OCI-LY3 (cell line): ENCODE measurements at regions not wholly inside any gene's neighbourhood (a gene's known extent, or its start where the extent isn't known, plus 50 kb on each side); places are given as distances from the start of the nearest gene placed in this dataset.

Experiments used
- H2AFZ ChIP-seq: fragments of 200-600, 300-600 bp; shearing (Covaris generic); 2 replicates; pipeline ENCODE4 v1.6.0; 2014; ENCODE audit warnings: antibody characterized with exemption, low read depth, low read length
- H3K27ac ChIP-seq: fragments of 200-600, 300-600 bp; sonication (generic); 2 replicates; pipeline ENCODE4 v1.5.1; 2014; ENCODE audit warnings: mild to moderate bottlenecking, low read length, moderate library complexity, mixed read lengths
- H3K27me3 ChIP-seq: fragments of 200-600, 300-600 bp; sonication (generic); 2 replicates; pipeline ENCODE4 v1.6.1; 2014; ENCODE audit warnings: low read depth, low read length, mixed read lengths
- H3K36me3 ChIP-seq: fragments of 200-600, 300-600 bp; sonication (generic); replicated peaks from 2 replicates; pipeline ENCODE3; 2014; ENCODE audit warnings: low read depth, low read length, mixed read lengths
- H3K4me1 ChIP-seq: fragments of 300-600, 200-600 bp; sonication (generic); 2 replicates; pipeline ENCODE4 v1.6.1; 2014; ENCODE audit warnings: low read length, mixed read lengths
- H3K4me2 ChIP-seq: fragments of 200-600, 300-600 bp; sonication (generic); 2 replicates; pipeline ENCODE4 v1.6.1; 2014; ENCODE audit warnings: low read length, mixed read lengths
- H3K4me3 ChIP-seq: fragments of 300-600, 200-600 bp; sonication (generic); 2 replicates; pipeline ENCODE4 v1.5.1; 2014; ENCODE audit warnings: antibody characterized with exemption, mild to moderate bottlenecking, low read length, moderate library complexity
- H3K79me2 ChIP-seq: fragments of 300-600, 200-600 bp; shearing (Covaris generic); 2 replicates; pipeline ENCODE4 v1.6.1; 2014; ENCODE audit warnings: mild to moderate bottlenecking, low read length, mixed read lengths
- H3K9ac ChIP-seq: fragments of 300-600, 200-600 bp; shearing (Covaris generic); 2 replicates; pipeline ENCODE4 v1.6.0; 2014; ENCODE audit warnings: mild to moderate bottlenecking, low read length, moderate library complexity
- H3K9me3 ChIP-seq: fragments of 200-600, 300-600 bp; shearing (Covaris generic); 2 replicates; pipeline ENCODE4 v1.6.1; 2014; ENCODE audit warnings: low read length, mixed read lengths; ENCODE audit not compliant: insufficient read depth
- H4K20me1 ChIP-seq: fragments of 200-600, 300-600 bp; sonication (generic); 2 replicates; pipeline ENCODE4 v1.6.1; 2016; ENCODE audit warnings: low read length, mixed read lengths; ENCODE audit not compliant: insufficient read depth
- EZH2phosphoT487 ChIP-seq: fragments of 200-600 bp; shearing (Covaris generic); IDR thresholded peaks from 2 replicates; pipeline ENCODE4 v1.6.1; 2018; ENCODE audit warnings: antibody characterized with exemption, mixed run types, low read depth
- TF ChIP-seq, protein P1 (sequence below): fragments of 200-600, 300-600 bp; sonication (generic); IDR thresholded peaks from 2 replicates; pipeline ENCODE4 v1.5.1; 2014; ENCODE audit warnings: antibody characterized with exemption, low read length, low read depth

- Histone ChIP-seq H3K9ac (no peak overlapping the region), H3K36me3 (no peaks in the 10 kb centered on the region), H4K20me1 (no peaks in the 10 kb centered on the region), H3K4me3 (no peak overlapping the region), H3K79me2 (no peaks in the 10 kb centered on the region), H3K4me1 (no peaks in the 10 kb centered on the region), H3K4me2 (no peak overlapping the region), H3K27me3 (peaks cover 4% of the 10 kb centered on the region; the same call in 1 of the 2 replicates), H2AFZ (no peak overlapping the region), H3K9me3 (no peaks in the 10 kb centered on the region), H3K27ac (no peak overlapping the region)
- TF ChIP-seq EZH2phosphoT487 = no peak
- TF ChIP-seq, protein P1, sequence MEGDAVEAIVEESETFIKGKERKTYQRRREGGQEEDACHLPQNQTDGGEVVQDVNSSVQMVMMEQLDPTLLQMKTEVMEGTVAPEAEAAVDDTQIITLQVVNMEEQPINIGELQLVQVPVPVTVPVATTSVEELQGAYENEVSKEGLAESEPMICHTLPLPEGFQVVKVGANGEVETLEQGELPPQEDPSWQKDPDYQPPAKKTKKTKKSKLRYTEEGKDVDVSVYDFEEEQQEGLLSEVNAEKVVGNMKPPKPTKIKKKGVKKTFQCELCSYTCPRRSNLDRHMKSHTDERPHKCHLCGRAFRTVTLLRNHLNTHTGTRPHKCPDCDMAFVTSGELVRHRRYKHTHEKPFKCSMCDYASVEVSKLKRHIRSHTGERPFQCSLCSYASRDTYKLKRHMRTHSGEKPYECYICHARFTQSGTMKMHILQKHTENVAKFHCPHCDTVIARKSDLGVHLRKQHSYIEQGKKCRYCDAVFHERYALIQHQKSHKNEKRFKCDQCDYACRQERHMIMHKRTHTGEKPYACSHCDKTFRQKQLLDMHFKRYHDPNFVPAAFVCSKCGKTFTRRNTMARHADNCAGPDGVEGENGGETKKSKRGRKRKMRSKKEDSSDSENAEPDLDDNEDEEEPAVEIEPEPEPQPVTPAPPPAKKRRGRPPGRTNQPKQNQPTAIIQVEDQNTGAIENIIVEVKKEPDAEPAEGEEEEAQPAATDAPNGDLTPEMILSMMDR = no peak
Observed at GRCh38 chr1:13893409-13893821, 193.4 kb downstream of the PRDM2 start.

DNA sequence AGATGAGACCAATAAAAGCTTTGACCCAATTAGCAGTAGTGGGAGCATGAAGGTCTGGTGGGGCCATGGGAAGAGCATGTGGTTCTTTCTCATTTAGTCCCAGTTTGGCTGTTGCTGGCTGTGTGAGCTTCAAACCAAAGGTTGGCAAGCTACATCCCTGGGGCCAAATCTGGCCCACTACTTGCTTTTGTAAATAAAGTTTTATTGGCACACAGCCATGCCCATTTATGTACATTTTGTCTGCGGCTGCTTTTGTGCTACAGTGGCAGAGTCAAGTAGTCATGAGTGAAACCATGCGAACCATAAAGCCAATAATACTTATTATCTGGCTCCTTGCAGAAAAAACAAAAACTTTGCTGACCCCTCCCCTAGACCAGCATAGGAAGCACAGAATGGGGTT lies 196.9 kb downstream of the PRDM2 start:
- Histone ChIP-seq H3K27ac (no peak overlapping the region), H3K4me1 (no peaks in the 10 kb centered on the region), H3K27me3 (no peaks in the 10 kb centered on the region), H4K20me1 (no peaks in the 10 kb centered on the region), H3K9me3 (no peaks in the 10 kb centered on the region), H3K4me3 (no peak overlapping the region), H3K9ac (no peak overlapping the region), H3K4me2 (no peak overlapping the region), H2AFZ (no peak overlapping the region), H3K36me3 (no peaks in the 10 kb centered on the region), H3K79me2 (no peaks in the 10 kb centered on the region)
- no peak for TF ChIP-seq EZH2phosphoT487
- TF ChIP-seq, protein P1 = no peak

GRCh38 chr1:13898406-13898805 lies 198.4 kb downstream of the PRDM2 start:
- Histone ChIP-seq H3K9ac (no peak overlapping the region), H3K4me3 (no peak overlapping the region), H3K36me3 (no peaks in the 10 kb centered on the region), H4K20me1 (no peaks in the 10 kb centered on the region), H3K27ac (no peak overlapping the region), H2AFZ (no peak overlapping the region), H3K9me3 (no peaks in the 10 kb centered on the region), H3K79me2 (no peaks in the 10 kb centered on the region), H3K4me2 (no peak overlapping the region), H3K27me3 (no peaks in the 10 kb centered on the region), H3K4me1 (no peaks in the 10 kb centered on the region)
- no peak for TF ChIP-seq EZH2phosphoT487
- TF ChIP-seq, protein P1 = no peak

DNA sequence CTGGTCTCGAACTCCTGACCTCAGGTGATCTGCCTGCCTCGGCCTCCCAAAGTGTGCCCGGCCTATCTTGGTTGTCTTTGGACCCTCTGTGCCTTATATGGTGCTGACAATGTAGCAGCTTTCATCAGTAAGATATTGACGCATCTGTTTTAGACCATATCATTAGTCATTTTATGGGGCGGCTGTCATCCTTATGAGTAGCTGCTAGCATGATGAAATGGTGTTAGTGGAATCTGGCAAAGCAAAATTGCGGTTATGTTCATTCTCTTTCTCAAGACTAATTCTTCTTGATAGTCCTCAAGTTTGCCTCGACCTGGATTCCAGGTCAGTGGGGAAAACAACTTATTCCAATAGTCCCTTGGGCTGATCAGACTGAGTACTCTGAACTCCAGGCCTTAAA lies 199.9 kb downstream of the PRDM2 start:
- no peaks in the 10 kb centered on the region for H3K27me3 ChIP-seq
- H3K27ac ChIP-seq = no peak overlapping the region
- H2AFZ ChIP-seq = no peak overlapping the region
- no peaks in the 10 kb centered on the region for H3K4me1 ChIP-seq
- TF ChIP-seq, protein P1 = no peak
- no peak overlapping the region for H3K9ac ChIP-seq
- H3K9me3 ChIP-seq = no peaks in the 10 kb centered on the region
- no peaks in the 10 kb centered on the region for H3K36me3 ChIP-seq
- no peaks in the 10 kb centered on the region for H4K20me1 ChIP-seq
- no peak overlapping the region for H3K4me2 ChIP-seq
- no peaks in the 10 kb centered on the region for H3K79me2 ChIP-seq
- no peak overlapping the region for H3K4me3 ChIP-seq
